ENCODE measurements at regions not wholly inside any gene's neighbourhood (a gene's known extent, or its start where the extent isn't known, plus 50 kb on each side); places are given as distances from the start of the nearest gene placed in this dataset.

DNA sequence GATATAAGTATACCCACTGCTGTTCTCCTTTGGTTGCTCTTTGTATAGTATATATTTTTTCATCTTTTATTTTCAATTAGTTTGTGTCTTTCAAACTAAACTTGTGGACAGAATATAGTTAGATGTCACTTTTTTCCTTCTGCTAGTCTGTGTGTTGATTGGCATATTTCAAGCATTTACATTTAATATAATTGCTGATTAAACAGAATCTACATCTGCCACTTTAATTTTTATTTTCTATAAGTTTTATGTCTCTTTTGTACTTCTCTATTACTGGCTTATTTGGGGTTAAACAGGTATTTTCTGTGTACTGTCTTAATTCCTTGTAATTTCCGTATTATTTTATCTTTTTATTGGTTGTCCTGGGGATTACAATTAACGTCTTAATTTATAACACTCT, 74.4 kb upstream of the CHODL start:
- H3K79me2 ChIP-seq (ENCODE audit: control insufficient read depth, low read length), result no peaks in the 10 kb centered on the region
- H3K4me1 ChIP-seq (ENCODE audit: control insufficient read depth, low read length), result no peaks in the 10 kb centered on the region
- no peaks in the 10 kb centered on the region for H4K20me1 ChIP-seq (ENCODE audit: control insufficient read depth, insufficient read depth, low read depth, low read length)
- no peaks in the 10 kb centered on the region for H3K36me3 ChIP-seq (ENCODE audit: control insufficient read depth, low read length)
- no peaks in the 10 kb centered on the region for H3K9me2 ChIP-seq (replicated peaks; ENCODE audit: control insufficient read depth, low read length)
- no peak overlapping the region for H3K27ac ChIP-seq (ENCODE audit: low read depth, low read length)
- no peak overlapping the region for H3K4me2 ChIP-seq (ENCODE audit: low read length)
- H3K9me3 ChIP-seq (ENCODE audit: control insufficient read depth, insufficient read depth, low read length), result no peaks in the 10 kb centered on the region
- no peak overlapping the region for H3K4me3 ChIP-seq (ENCODE audit: low read length)
- no peaks in the 10 kb centered on the region for H3F3A ChIP-seq (ENCODE audit: control insufficient read depth, insufficient read depth)
- no peak for TF ChIP-seq EZH2phosphoT487 (IDR thresholded peaks at IDR 0.05; ENCODE audit: borderline replicate concordance, low read length)
- TF ChIP-seq, protein P1, sequence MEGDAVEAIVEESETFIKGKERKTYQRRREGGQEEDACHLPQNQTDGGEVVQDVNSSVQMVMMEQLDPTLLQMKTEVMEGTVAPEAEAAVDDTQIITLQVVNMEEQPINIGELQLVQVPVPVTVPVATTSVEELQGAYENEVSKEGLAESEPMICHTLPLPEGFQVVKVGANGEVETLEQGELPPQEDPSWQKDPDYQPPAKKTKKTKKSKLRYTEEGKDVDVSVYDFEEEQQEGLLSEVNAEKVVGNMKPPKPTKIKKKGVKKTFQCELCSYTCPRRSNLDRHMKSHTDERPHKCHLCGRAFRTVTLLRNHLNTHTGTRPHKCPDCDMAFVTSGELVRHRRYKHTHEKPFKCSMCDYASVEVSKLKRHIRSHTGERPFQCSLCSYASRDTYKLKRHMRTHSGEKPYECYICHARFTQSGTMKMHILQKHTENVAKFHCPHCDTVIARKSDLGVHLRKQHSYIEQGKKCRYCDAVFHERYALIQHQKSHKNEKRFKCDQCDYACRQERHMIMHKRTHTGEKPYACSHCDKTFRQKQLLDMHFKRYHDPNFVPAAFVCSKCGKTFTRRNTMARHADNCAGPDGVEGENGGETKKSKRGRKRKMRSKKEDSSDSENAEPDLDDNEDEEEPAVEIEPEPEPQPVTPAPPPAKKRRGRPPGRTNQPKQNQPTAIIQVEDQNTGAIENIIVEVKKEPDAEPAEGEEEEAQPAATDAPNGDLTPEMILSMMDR (IDR thresholded peaks at IDR 0.05; ENCODE audit: low read depth, low read length, poor library complexity, severe bottlenecking), result no peak
- no peaks in the 10 kb centered on the region for H3K27me3 ChIP-seq (ENCODE audit: control insufficient read depth, low read length)

DNA sequence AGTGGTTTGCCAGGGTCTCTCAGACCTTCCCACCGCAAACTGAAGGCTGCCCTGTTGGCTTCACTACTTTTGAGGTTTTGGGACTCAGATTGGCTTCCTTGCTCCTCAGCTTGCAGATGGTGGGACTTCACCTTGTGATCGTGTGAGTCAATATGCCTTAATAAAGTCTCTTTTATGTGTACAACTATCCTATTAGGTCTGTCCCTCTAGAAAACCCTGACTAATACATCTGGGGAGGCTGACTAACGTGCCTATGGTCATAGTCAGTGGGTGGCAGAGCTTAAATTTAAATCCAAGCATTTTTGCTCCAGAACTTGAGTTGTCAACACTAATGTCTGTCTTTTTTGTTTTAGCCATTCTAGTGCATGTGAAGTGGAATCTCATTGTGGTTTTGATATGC, 76.5 kb upstream of the CHODL start:
- TF ChIP-seq EZH2phosphoT487 (IDR thresholded peaks at IDR 0.05; ENCODE audit: borderline replicate concordance, low read length), result no peak
- TF ChIP-seq, protein P1 (IDR thresholded peaks at IDR 0.05; ENCODE audit: low read depth, low read length, poor library complexity, severe bottlenecking), result no peak
- H3K4me2 ChIP-seq (ENCODE audit: low read length), result no peak overlapping the region
- no peaks in the 10 kb centered on the region for H3K36me3 ChIP-seq (ENCODE audit: control insufficient read depth, low read length)
- H4K20me1 ChIP-seq (ENCODE audit: control insufficient read depth, insufficient read depth, low read depth, low read length), result no peaks in the 10 kb centered on the region
- H3K9me3 ChIP-seq (ENCODE audit: control insufficient read depth, insufficient read depth, low read length), result no peaks in the 10 kb centered on the region
- H3K27me3 ChIP-seq (ENCODE audit: control insufficient read depth, low read length), result no peaks in the 10 kb centered on the region
- H3K4me3 ChIP-seq (ENCODE audit: low read length), result no peak overlapping the region
- H3F3A ChIP-seq (ENCODE audit: control insufficient read depth, insufficient read depth), result no peaks in the 10 kb centered on the region
- H3K27ac ChIP-seq (ENCODE audit: low read depth, low read length), result no peak overlapping the region
- H3K4me1 ChIP-seq (ENCODE audit: control insufficient read depth, low read length), result no peaks in the 10 kb centered on the region
- H3K9me2 ChIP-seq (replicated peaks; ENCODE audit: control insufficient read depth, low read length), result no peaks in the 10 kb centered on the region
- no peaks in the 10 kb centered on the region for H3K79me2 ChIP-seq (ENCODE audit: control insufficient read depth, low read length)

DNA sequence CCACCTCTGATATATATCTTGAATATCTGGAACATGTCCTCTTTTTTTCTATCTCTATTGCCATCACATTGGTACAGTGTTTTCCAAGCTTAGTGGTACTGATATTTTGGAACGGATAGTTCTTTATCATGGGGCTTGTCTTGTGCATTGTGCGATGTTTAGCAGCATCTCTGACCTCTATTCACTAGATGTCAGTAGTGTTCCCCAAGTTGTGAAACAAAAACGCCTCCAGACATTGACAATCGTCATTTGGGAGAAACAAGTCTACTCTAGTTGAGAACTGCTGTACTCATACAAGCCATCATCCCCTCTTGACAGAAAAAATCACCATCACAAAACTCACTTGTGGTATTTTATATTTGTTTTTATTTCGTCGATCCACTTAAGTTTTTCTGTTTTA, 79.7 kb upstream of the CHODL start:
- TF ChIP-seq EZH2phosphoT487 (IDR thresholded peaks at IDR 0.05; ENCODE audit: borderline replicate concordance, low read length), result no peak
- TF ChIP-seq, protein P1 (IDR thresholded peaks at IDR 0.05; ENCODE audit: low read depth, low read length, poor library complexity, severe bottlenecking), result no peak
- H3K9me2 ChIP-seq (replicated peaks; ENCODE audit: control insufficient read depth, low read length), result no peaks in the 10 kb centered on the region
- no peaks in the 10 kb centered on the region for H3F3A ChIP-seq (ENCODE audit: control insufficient read depth, insufficient read depth)
- no peaks in the 10 kb centered on the region for H3K27me3 ChIP-seq (ENCODE audit: control insufficient read depth, low read length)
- no peaks in the 10 kb centered on the region for H3K79me2 ChIP-seq (ENCODE audit: control insufficient read depth, low read length)
- no peak overlapping the region for H3K4me3 ChIP-seq (ENCODE audit: low read length)
- no peak overlapping the region for H3K27ac ChIP-seq (ENCODE audit: low read depth, low read length)
- H3K4me1 ChIP-seq (ENCODE audit: control insufficient read depth, low read length), result no peaks in the 10 kb centered on the region
- H3K9me3 ChIP-seq (ENCODE audit: control insufficient read depth, insufficient read depth, low read length), result no peaks in the 10 kb centered on the region
- no peaks in the 10 kb centered on the region for H3K36me3 ChIP-seq (ENCODE audit: control insufficient read depth, low read length)
- H4K20me1 ChIP-seq (ENCODE audit: control insufficient read depth, insufficient read depth, low read depth, low read length), result no peaks in the 10 kb centered on the region
- H3K4me2 ChIP-seq (ENCODE audit: low read length), result no peak overlapping the region

DNA sequence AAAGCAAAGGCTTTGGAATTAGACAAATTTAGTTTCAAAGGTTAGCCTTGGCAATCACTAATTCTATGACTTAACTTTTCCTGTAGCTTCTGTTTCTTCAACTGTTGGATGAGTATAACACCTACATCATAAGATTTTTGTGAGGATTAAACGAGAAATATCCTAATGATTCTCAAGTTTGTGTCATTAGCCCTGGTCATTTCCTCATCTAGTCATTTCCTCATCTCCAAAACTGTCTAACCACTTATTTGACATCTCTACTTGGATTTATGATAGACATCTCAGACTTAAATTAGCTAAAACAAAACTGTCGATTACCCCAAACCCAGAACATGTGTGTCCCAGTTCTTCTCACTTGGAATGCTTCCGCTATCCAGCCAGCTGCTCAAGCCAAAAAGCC, 80.2 kb upstream of the CHODL start:
- Histone ChIP-seq H3K27me3 (ENCODE audit: control insufficient read depth, low read length) (no peaks in the 10 kb centered on the region), H3K9me2 (replicated peaks; ENCODE audit: control insufficient read depth, low read length) (no peaks in the 10 kb centered on the region), H3K9me3 (ENCODE audit: control insufficient read depth, insufficient read depth, low read length) (no peaks in the 10 kb centered on the region), H3F3A (ENCODE audit: control insufficient read depth, insufficient read depth) (no peaks in the 10 kb centered on the region), H3K27ac (ENCODE audit: low read depth, low read length) (no peak overlapping the region), H4K20me1 (ENCODE audit: control insufficient read depth, insufficient read depth, low read depth, low read length) (no peaks in the 10 kb centered on the region), H3K4me1 (ENCODE audit: control insufficient read depth, low read length) (no peaks in the 10 kb centered on the region), H3K4me3 (ENCODE audit: low read length) (no peak overlapping the region), H3K36me3 (ENCODE audit: control insufficient read depth, low read length) (no peaks in the 10 kb centered on the region), H3K4me2 (ENCODE audit: low read length) (no peak overlapping the region), H3K79me2 (ENCODE audit: control insufficient read depth, low read length) (no peaks in the 10 kb centered on the region)
- TF ChIP-seq EZH2phosphoT487 (IDR thresholded peaks at IDR 0.05; ENCODE audit: borderline replicate concordance, low read length), result no peak
- TF ChIP-seq, protein P1 (IDR thresholded peaks at IDR 0.05; ENCODE audit: low read depth, low read length, poor library complexity, severe bottlenecking), result no peak

Measured in DOHH2 (cell line).